ENCODE measurements at regions not wholly inside any gene's neighbourhood (a gene's known extent, or its start where the extent isn't known, plus 50 kb on each side); places are given as distances from the start of the nearest gene placed in this dataset.
"Not testable (repeated sequence)": the region's sequence is repeated elsewhere in the genome, so short reads cannot be mapped to it uniquely, and the experiment has no call there.

DNA sequence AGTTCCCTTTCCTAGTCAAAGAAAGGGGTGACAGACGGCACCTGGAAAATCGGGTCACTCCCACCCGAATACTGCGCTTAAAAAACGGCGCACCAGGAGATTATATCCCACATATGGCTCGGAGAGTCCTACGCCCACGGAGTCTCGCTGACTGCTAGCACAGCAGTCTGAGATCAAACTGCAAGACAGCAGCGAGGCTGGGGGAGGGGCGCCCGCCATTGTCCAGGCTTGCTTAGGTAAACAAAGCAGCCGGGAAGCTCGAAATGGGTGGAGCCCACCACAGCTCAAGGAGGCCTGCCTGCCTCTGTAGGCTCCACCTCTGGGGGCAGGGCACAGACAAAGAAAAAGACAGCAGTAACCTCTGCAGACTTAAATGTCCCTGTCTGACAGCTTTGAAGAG, 1844.7 kb upstream of the ACO1 start:
- TF ChIP-seq SP1 (IDR thresholded peaks at IDR 0.05; ENCODE audit: low read depth, low read length); TAF1 (IDR thresholded peaks at IDR 0.05; ENCODE audit: low read depth, low read length); POLR2A (IDR thresholded peaks at IDR 0.05; ENCODE audit: control extremely low read depth in 1 of 2, low read depth in 2 of 2, low read length in 2 of 2); SUZ12 (IDR thresholded peaks at IDR 0.05; ENCODE audit: low read length); EZH2 (IDR thresholded peaks at IDR 0.05; ENCODE audit: low read depth, low read length, severe bottlenecking); GTF2F1 (IDR thresholded peaks at IDR 0.05; ENCODE audit: borderline replicate concordance, low read depth, low read length); CEBPB (IDR thresholded peaks at IDR 0.05; ENCODE audit: low read depth, low read length); POLR2AphosphoS5 (IDR thresholded peaks at IDR 0.05; ENCODE audit: low read depth, low read length): not testable (repeated sequence)
- TF ChIP-seq, protein P1, sequence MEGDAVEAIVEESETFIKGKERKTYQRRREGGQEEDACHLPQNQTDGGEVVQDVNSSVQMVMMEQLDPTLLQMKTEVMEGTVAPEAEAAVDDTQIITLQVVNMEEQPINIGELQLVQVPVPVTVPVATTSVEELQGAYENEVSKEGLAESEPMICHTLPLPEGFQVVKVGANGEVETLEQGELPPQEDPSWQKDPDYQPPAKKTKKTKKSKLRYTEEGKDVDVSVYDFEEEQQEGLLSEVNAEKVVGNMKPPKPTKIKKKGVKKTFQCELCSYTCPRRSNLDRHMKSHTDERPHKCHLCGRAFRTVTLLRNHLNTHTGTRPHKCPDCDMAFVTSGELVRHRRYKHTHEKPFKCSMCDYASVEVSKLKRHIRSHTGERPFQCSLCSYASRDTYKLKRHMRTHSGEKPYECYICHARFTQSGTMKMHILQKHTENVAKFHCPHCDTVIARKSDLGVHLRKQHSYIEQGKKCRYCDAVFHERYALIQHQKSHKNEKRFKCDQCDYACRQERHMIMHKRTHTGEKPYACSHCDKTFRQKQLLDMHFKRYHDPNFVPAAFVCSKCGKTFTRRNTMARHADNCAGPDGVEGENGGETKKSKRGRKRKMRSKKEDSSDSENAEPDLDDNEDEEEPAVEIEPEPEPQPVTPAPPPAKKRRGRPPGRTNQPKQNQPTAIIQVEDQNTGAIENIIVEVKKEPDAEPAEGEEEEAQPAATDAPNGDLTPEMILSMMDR (IDR thresholded peaks at IDR 0.05; ENCODE audit: control extremely low read depth in 1 of 3, insufficient read depth in 1 of 3, low read depth in 1 of 3, low read length in 3 of 3), result not testable (repeated sequence)
